ENCODE measurements at regions not wholly inside any gene's neighbourhood (a gene's known extent, or its start where the extent isn't known, plus 50 kb on each side); places are given as distances from the start of the nearest gene placed in this dataset.
"Not testable (repeated sequence)": the region's sequence is repeated elsewhere in the genome, so short reads cannot be mapped to it uniquely, and the experiment has no call there.

DNA sequence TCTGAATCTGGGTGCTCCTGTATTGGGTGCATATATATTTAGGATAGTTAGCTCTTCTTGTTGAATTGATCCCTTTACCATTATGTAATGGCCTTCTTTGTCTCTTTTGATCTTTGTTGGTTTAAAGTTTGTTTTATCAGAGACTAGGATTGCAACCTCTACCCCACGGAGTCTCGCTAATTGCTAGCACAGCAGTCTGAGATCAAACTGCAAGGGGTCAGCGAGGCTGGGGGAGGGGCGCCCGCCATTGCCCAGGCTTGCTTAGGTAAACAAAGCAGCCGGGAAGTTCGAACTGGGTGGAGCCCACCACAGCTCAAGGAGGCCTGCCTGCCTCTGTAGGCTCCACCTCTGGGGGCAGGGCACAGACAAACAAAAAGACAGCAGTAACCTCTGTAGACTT, 421.8 kb downstream of the CSNK1G3 start:
- TF ChIP-seq, protein P1, sequence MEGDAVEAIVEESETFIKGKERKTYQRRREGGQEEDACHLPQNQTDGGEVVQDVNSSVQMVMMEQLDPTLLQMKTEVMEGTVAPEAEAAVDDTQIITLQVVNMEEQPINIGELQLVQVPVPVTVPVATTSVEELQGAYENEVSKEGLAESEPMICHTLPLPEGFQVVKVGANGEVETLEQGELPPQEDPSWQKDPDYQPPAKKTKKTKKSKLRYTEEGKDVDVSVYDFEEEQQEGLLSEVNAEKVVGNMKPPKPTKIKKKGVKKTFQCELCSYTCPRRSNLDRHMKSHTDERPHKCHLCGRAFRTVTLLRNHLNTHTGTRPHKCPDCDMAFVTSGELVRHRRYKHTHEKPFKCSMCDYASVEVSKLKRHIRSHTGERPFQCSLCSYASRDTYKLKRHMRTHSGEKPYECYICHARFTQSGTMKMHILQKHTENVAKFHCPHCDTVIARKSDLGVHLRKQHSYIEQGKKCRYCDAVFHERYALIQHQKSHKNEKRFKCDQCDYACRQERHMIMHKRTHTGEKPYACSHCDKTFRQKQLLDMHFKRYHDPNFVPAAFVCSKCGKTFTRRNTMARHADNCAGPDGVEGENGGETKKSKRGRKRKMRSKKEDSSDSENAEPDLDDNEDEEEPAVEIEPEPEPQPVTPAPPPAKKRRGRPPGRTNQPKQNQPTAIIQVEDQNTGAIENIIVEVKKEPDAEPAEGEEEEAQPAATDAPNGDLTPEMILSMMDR (IDR thresholded peaks at IDR 0.05) = not testable (repeated sequence)
- TF ChIP-seq POLR2A (IDR thresholded peaks at IDR 0.05) = not testable (repeated sequence)

All from thyroid gland (tissue), 4 donors.